SK-N-SH (cell line): ENCODE measurements at regions not wholly inside any gene's neighbourhood (a gene's known extent, or its start where the extent isn't known, plus 50 kb on each side); places are given as distances from the start of the nearest gene placed in this dataset.

Experiments used
- CTCF ChIA-PET: fragments of 300-600, 350-600 bp; formaldehyde crosslinking; extraction: SDS; loops from one replicate; lab custom pipeline; 2021; lab: Yijun Ruan, JAX
- POLR2A ChIA-PET: fragments of 350-600 bp; sonication (Branson Sonifier 250); formaldehyde crosslinking; extraction: SDS; loops from one replicate; lab custom pipeline; 2020; ENCODE audit warnings: antibody characterized with exemption, inconsistent platforms; lab: Yijun Ruan, JAX
- DNase-seq: peaks from one replicate; pipeline ENCODE4 v3.0.0; 2012
- H2AFZ ChIP-seq: fragments of 200-600 bp; sonication (generic); 2 replicates; pipeline ENCODE4 v1.8.1; 2016; ENCODE audit warnings: antibody characterized with exemption, mild to moderate bottlenecking, low read depth
- H3F3A ChIP-seq: fragments of 200-600 bp; sonication (generic); replicated peaks from 2 replicates; pipeline ENCODE3; 2016; ENCODE audit warnings: antibody characterized with exemption, mild to moderate bottlenecking; ENCODE audit not compliant: insufficient read depth
- H3K27ac ChIP-seq, 2 experiments: fragments of 200-500 bp in 1 of 2; fragments of 200-600 bp in 1 of 2; sonication (Bioruptor generic) in 1 of 2; sonication (generic), shearing (Covaris generic) in 1 of 2; 2 replicates each; pipeline versions ENCODE4 v1.5.1 to v1.6.1; 2014 to 2016; ENCODE audit warnings: low read depth in 2 of 2, inconsistent platforms in 1 of 2, low read length in 1 of 2, mild to moderate bottlenecking in 1 of 2, mixed read lengths in 1 of 2
- H3K27me3 ChIP-seq: fragments of 200-600 bp; sonication (generic), shearing (Covaris generic); 2 replicates; pipeline ENCODE4 v1.6.1; 2016; ENCODE audit warnings: mixed run types; ENCODE audit not compliant: insufficient read depth
- H3K36me3 ChIP-seq, 2 experiments: fragments of 200-500 bp in 1 of 2; fragments of 200-600 bp in 1 of 2; sonication (Bioruptor generic) in 1 of 2; sonication (generic) in 1 of 2; replicated peaks in 1 of 2; 2 replicates each; pipeline versions ENCODE3 to v1.5.1; 2014 to 2016; ENCODE audit warnings: low read length in 1 of 2, mild to moderate bottlenecking in 1 of 2; ENCODE audit not compliant: insufficient read depth in 2 of 2, control insufficient read depth in 1 of 2
- H3K4me1 ChIP-seq, 2 experiments: fragments of 200-500 bp in 1 of 2; fragments of 200-600 bp in 1 of 2; sonication (Bioruptor generic) in 1 of 2; sonication (generic), shearing (Covaris generic) in 1 of 2; 2 replicates each; pipeline versions ENCODE4 v1.5.1 to v1.6.1; 2014 to 2016; ENCODE audit warnings: low read depth in 1 of 2, low read length in 1 of 2, mixed run types in 1 of 2; ENCODE audit not compliant: insufficient read depth in 2 of 2, control insufficient read depth in 1 of 2
- H3K4me2 ChIP-seq: fragments of 200-600 bp; sonication (generic), shearing (Covaris generic); 2 replicates; pipeline ENCODE4 v1.6.1; 2017; ENCODE audit warnings: mixed run types
- H3K4me3 ChIP-seq, 2 experiments: fragments of 200-500 bp in 1 of 2; fragments of 200-600 bp in 1 of 2; sonication (Bioruptor generic) in 1 of 2; sonication (generic), shearing (Covaris generic) in 1 of 2; 2 replicates each; pipeline versions ENCODE4 v1.5.1 to v1.8.1; 2014 to 2016; ENCODE audit warnings: low read depth in 2 of 2, inconsistent platforms in 1 of 2, low read length in 1 of 2, mild to moderate bottlenecking in 1 of 2, mixed read lengths in 1 of 2, moderate library complexity in 1 of 2
- H3K79me2 ChIP-seq: fragments of 200-600 bp; sonication (generic); 2 replicates; pipeline ENCODE4 v1.8.1; 2017; ENCODE audit warnings: mild to moderate bottlenecking; ENCODE audit not compliant: insufficient read depth
- H3K9ac ChIP-seq: fragments of 200-600 bp; sonication (generic); 2 replicates; pipeline ENCODE4 v1.6.1; 2017; ENCODE audit warnings: mixed run types
- H3K9me2 ChIP-seq: fragments of 200-600 bp; sonication (generic); 2 replicates; pipeline ENCODE4 v1.6.1; 2017; ENCODE audit warnings: mixed run types
- H3K9me3 ChIP-seq: fragments of 200-600 bp; sonication (generic); 2 replicates; pipeline ENCODE4 v1.6.1; 2017; ENCODE audit warnings: mixed run types, mild to moderate bottlenecking, moderate library complexity
- H4K20me1 ChIP-seq: fragments of 200-600 bp; sonication (generic); 2 replicates; pipeline ENCODE4 v1.6.1; 2017; ENCODE audit warnings: mild to moderate bottlenecking, mixed run types; ENCODE audit not compliant: insufficient read depth
- CHD2 ChIP-seq: fragments of 150-350 bp; IDR thresholded peaks from 2 replicates; pipeline ENCODE4 v1.6.1; 2018; ENCODE audit warnings: low read length; ENCODE audit not compliant: partially characterized antibody
- EP300 ChIP-seq, 2 experiments: IDR thresholded peaks; 2 replicates each; pipeline versions ENCODE4 v1.4.0 to v1.6.1; 2012; ENCODE audit warnings: borderline replicate concordance in 1 of 2, low read depth in 1 of 2, low read length in 1 of 2
- EZH2phosphoT487 ChIP-seq: fragments of 200-600 bp; sonication (generic); IDR thresholded peaks from 2 replicates; pipeline ENCODE4 v1.6.1; 2017; ENCODE audit warnings: low read depth, mixed run types, mild to moderate bottlenecking, antibody characterized with exemption, moderate library complexity, borderline replicate concordance
- FOSL2 ChIP-seq: IDR thresholded peaks from 2 replicates; pipeline ENCODE4 v1.4.0; 2012; ENCODE audit warnings: low read depth, mild to moderate bottlenecking, moderate library complexity, borderline replicate concordance
- GABPA ChIP-seq: IDR thresholded peaks from 2 replicates; pipeline ENCODE4 v1.4.0; 2012; ENCODE audit warnings: low read depth, mild to moderate bottlenecking
- GATA2 ChIP-seq: sonication (generic); formaldehyde crosslinking; IDR thresholded peaks from 2 replicates; pipeline ENCODE4 v1.5.0; 2020; ENCODE audit warnings: mild to moderate bottlenecking, missing genetic modification reagents
- MEF2A ChIP-seq: IDR thresholded peaks from 2 replicates; pipeline ENCODE4 v1.4.0; 2012; ENCODE audit warnings: low read depth, borderline replicate concordance
- MXI1 ChIP-seq: IDR thresholded peaks from 2 replicates; pipeline ENCODE4 v1.6.1; 2012; ENCODE audit warnings: mild to moderate bottlenecking, low read depth, low read length, improper control_type of control experiment
- NFIC ChIP-seq: IDR thresholded peaks from 2 replicates; pipeline ENCODE4 v1.4.0; 2012; ENCODE audit warnings: borderline replicate concordance
- NRF1 ChIP-seq: IDR thresholded peaks from 2 replicates; pipeline ENCODE4 v1.6.1; 2012; ENCODE audit warnings: low read depth, mild to moderate bottlenecking, low read length
- POLR2AphosphoS5 ChIP-seq: IDR thresholded peaks from 2 replicates; pipeline ENCODE4 v1.6.1; 2012; ENCODE audit warnings: low read depth, low read length
- RAD21 ChIP-seq: IDR thresholded peaks from 2 replicates; pipeline ENCODE4 v1.6.1; 2012; ENCODE audit warnings: mild to moderate bottlenecking, low read length
- RCOR1 ChIP-seq: fragments of 150-350 bp; IDR thresholded peaks from 2 replicates; pipeline ENCODE4 v1.6.1; 2017; ENCODE audit warnings: antibody characterized with exemption, low read length
- SMC3 ChIP-seq: IDR thresholded peaks from 2 replicates; pipeline ENCODE4 v1.6.1; 2012; ENCODE audit warnings: low read depth, low read length, improper control_type of control experiment
- TAF1 ChIP-seq: IDR thresholded peaks from 2 replicates; pipeline ENCODE4 v1.6.1; 2012; ENCODE audit warnings: low read depth, mild to moderate bottlenecking, low read length, moderate library complexity, borderline replicate concordance
- TCF12 ChIP-seq: IDR thresholded peaks from 2 replicates; pipeline ENCODE4 v1.4.0; 2012
- TEAD4 ChIP-seq: IDR thresholded peaks from 2 replicates; pipeline ENCODE4 v1.4.0; 2012; ENCODE audit warnings: mild to moderate bottlenecking, borderline replicate concordance; ENCODE audit not compliant: insufficient read depth
- YY1 ChIP-seq: IDR thresholded peaks from 2 replicates; pipeline ENCODE4 v1.4.0; 2012; ENCODE audit warnings: low read depth, mild to moderate bottlenecking
- WGBS: methylation state at CpG from one replicate; pipeline ENCODE4 v1.1.6; 2017; ENCODE audit warnings: low lambda C conversion rate; 5-methylcytosine and 5-hydroxymethylcytosine counted together
- TF ChIP-seq, protein P1 (sequence below): IDR thresholded peaks from 2 replicates; pipeline ENCODE4 v1.4.0; 2012; ENCODE audit warnings: low read depth, borderline replicate concordance
- TF ChIP-seq, protein P2 (sequence below): fragments of 200-600 bp; sonication (generic); IDR thresholded peaks from 2 replicates; pipeline ENCODE4 v1.6.1; 2017; ENCODE audit warnings: antibody characterized with exemption, mild to moderate bottlenecking, moderate library complexity

DNA sequence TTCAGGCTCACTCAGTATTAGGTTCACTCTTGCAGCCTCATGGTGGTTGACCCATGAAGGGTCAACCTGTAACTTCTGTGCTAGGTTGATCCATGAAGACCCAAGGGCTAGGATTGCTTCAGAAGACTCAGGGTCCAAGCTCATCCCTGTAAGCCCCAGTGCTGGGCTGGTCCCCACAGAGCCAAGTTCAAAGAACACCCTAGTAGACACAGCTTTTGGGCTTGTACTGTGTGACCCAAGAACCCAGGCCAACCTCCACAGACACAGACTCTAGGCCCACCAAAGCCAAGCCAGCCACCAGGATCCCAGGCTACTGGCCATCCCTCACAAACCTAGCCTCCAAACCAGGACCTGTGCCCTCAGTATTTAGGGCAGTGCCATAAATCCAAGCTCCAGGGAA, 1020.6 kb downstream of the SLC16A7 start:
- Histone ChIP-seq H3K4me3 (no peak overlapping the region), H3K4me1 (no peaks in the 10 kb centered on the region), H3F3A (no peaks in the 10 kb centered on the region), H3K9ac (no peak overlapping the region), H3K9me3 (no peaks in the 10 kb centered on the region), H3K79me2 (no peaks in the 10 kb centered on the region), H4K20me1 (no peaks in the 10 kb centered on the region), H3K36me3 (no peaks in the 10 kb centered on the region), H2AFZ (no peak overlapping the region), H3K9me2 (peaks cover 3% of the 10 kb centered on the region; the same call in 1 of the 2 replicates), H3K27ac (no peak overlapping the region), H3K4me2 (no peak overlapping the region), H3K27me3 (no peaks in the 10 kb centered on the region)
- CTCF ChIA-PET, result no interaction called here
- TF ChIP-seq SMC3, result no peak
- TF ChIP-seq NRF1, result no peak
- no peak for TF ChIP-seq TEAD4
- no peak for TF ChIP-seq EZH2phosphoT487
- no peak for TF ChIP-seq NFIC
- TF ChIP-seq YY1, result no peak
- TF ChIP-seq GATA2 (CRISPR knock-in tag), result no peak
- no peak for DNase-seq
- POLR2A ChIA-PET, result no interaction called here

DNA sequence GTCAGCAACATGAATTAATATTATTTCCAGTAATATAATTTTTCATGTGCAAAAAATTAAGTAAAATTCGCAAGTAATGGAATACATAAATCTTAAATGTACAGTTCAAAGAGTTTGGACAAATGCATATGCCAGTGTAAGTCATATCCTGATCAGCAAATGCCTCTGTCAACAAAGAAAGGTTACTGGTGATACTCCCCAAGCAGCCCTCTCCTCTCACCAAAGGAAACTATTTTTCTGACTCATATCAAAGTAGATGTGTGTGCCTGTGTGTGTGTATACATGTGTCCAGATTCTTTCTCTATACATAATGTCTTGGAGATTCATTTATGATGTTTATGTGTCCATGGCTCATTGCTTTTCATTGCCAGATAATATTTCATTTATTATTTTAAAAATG, 1035.0 kb downstream of the SLC16A7 start:
- Histone ChIP-seq H3K27ac (no peak overlapping the region), H3K4me3 (no peak overlapping the region), H3K9me2 (no peaks in the 10 kb centered on the region), H3K27me3 (no peaks in the 10 kb centered on the region), H3K4me2 (no peak overlapping the region), H3K9me3 (no peaks in the 10 kb centered on the region), H2AFZ (no peak overlapping the region), H3F3A (no peaks in the 10 kb centered on the region), H3K4me1 (no peaks in the 10 kb centered on the region), H4K20me1 (no peaks in the 10 kb centered on the region), H3K79me2 (no peaks in the 10 kb centered on the region), H3K36me3 (no peaks in the 10 kb centered on the region), H3K9ac (no peak overlapping the region)
- no peak for DNase-seq
- ChIA-PET POLR2A (no interaction called here), CTCF (no interaction called here)
- WGBS, result 3% methylated on average over 1 of the region's 1 CpG
- TF ChIP-seq GABPA (no peak), RCOR1 (no peak), FOSL2 (no peak)

DNA sequence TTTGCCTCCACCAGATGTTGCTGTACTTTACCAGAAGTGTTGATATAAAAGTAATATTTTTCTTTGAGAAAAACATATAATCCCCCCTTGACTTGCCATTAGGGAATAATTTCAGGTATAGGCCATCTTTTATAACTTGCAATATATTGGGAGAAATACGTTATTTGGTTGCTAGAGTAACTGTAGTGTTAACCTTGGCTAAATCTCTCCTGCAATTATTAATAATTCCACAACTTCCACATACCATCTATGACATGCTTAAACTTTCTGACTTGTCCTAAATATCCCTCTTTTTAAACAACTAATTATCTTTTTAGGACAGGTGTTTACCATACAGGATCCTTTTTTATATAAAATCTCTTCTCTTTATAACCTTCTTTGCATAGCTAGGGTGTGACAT, 1048.2 kb downstream of the SLC16A7 start:
- H2AFZ ChIP-seq, result no peak overlapping the region
- no peaks in the 10 kb centered on the region for H3K36me3 ChIP-seq
- H3K9ac ChIP-seq, result no peak overlapping the region
- no peaks in the 10 kb centered on the region for H3K27me3 ChIP-seq
- H3K27ac ChIP-seq, result no peak overlapping the region
- H3K9me3 ChIP-seq, result peaks cover 5% of the 10 kb centered on the region; the same call in 1 of the 2 replicates
- H3K79me2 ChIP-seq, result no peaks in the 10 kb centered on the region
- H3K4me2 ChIP-seq, result no peak overlapping the region
- H3K4me1 ChIP-seq, result no peaks in the 10 kb centered on the region
- WGBS, result 4% methylated on average over 1 of the region's 1 CpG
- DNase-seq, result no peak
- H3F3A ChIP-seq, result no peaks in the 10 kb centered on the region
- H4K20me1 ChIP-seq, result no peaks in the 10 kb centered on the region
- no peaks in the 10 kb centered on the region for H3K9me2 ChIP-seq
- ChIA-PET CTCF (no interaction called here), POLR2A (no interaction called here)
- H3K4me3 ChIP-seq, result no peak overlapping the region
- TF ChIP-seq TAF1, result no peak
- no peak for TF ChIP-seq EP300 (IDR thresholded peaks at IDR 0.05; ENCODE audit: borderline replicate concordance in 1 of 2, low read depth in 1 of 2, low read length in 1 of 2)
- no peak for TF ChIP-seq GATA2 (CRISPR knock-in tag)
- no peak for TF ChIP-seq CHD2
- TF ChIP-seq MEF2A, result no peak
- TF ChIP-seq, protein P1, sequence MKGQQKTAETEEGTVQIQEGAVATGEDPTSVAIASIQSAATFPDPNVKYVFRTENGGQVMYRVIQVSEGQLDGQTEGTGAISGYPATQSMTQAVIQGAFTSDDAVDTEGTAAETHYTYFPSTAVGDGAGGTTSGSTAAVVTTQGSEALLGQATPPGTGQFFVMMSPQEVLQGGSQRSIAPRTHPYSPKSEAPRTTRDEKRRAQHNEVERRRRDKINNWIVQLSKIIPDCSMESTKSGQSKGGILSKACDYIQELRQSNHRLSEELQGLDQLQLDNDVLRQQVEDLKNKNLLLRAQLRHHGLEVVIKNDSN, result no peak
- TF ChIP-seq TCF12, result no peak
- TF ChIP-seq MXI1, result no peak
- TF ChIP-seq, protein P2, sequence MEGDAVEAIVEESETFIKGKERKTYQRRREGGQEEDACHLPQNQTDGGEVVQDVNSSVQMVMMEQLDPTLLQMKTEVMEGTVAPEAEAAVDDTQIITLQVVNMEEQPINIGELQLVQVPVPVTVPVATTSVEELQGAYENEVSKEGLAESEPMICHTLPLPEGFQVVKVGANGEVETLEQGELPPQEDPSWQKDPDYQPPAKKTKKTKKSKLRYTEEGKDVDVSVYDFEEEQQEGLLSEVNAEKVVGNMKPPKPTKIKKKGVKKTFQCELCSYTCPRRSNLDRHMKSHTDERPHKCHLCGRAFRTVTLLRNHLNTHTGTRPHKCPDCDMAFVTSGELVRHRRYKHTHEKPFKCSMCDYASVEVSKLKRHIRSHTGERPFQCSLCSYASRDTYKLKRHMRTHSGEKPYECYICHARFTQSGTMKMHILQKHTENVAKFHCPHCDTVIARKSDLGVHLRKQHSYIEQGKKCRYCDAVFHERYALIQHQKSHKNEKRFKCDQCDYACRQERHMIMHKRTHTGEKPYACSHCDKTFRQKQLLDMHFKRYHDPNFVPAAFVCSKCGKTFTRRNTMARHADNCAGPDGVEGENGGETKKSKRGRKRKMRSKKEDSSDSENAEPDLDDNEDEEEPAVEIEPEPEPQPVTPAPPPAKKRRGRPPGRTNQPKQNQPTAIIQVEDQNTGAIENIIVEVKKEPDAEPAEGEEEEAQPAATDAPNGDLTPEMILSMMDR, result no peak
- TF ChIP-seq POLR2AphosphoS5, result no peak
- TF ChIP-seq RAD21, result no peak
